Activated naive CD4-positive, alpha-beta T cell treated with Interleukin-2 at 50 U/mL for 16 hours (primary cell): ENCODE measurements at regions not wholly inside any gene's neighbourhood (a gene's known extent, or its start where the extent isn't known, plus 50 kb on each side); places are given as distances from the start of the nearest gene placed in this dataset.
"Not testable (repeated sequence)": the region's sequence is repeated elsewhere in the genome, so short reads cannot be mapped to it uniquely, and the experiment has no call there.

Experiments used
- DNase-seq: peaks from one replicate; pipeline ENCODE4 v3.0.0-alpha.2; 2020

DNA sequence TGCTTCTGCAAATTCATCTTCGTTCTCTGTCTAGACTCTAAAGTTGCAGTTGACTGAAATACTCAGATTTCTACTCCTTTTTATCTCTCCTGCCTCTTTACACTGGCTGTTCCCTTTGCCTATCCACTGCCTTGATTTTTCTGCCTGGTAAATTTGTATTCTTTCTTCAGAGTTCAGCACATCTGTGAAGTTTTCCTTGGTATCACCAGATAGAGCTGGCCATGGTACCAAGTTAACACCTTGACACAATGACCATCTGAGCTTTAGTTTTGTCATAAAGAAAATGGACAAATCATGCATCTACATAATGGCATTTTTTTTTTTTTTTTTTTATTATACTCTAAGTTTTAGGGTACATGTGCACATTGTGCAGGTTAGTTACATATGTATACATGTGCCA lies 143.0 kb downstream of the PPP1R3A start:
- DNase-seq = no peak

DNA sequence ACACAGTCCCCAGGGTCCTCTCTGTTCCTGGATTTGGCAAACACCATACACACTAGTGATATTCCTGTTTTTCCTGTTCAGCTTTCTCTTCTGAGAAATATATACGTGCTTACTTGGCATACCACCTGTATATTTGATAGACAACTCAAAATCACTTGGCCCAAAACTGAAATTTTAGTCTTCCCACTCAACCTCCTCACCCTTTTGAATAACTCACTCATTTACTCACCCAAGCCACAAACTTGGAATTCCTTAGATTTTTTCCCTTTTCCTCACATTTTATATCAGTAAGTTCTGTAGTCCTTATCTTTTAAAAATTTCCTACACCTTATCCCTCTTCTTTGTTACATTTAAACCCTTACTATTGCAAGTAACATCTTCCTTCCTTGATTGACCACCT lies 143.4 kb downstream of the PPP1R3A start:
- DNase-seq = no peak

DNA sequence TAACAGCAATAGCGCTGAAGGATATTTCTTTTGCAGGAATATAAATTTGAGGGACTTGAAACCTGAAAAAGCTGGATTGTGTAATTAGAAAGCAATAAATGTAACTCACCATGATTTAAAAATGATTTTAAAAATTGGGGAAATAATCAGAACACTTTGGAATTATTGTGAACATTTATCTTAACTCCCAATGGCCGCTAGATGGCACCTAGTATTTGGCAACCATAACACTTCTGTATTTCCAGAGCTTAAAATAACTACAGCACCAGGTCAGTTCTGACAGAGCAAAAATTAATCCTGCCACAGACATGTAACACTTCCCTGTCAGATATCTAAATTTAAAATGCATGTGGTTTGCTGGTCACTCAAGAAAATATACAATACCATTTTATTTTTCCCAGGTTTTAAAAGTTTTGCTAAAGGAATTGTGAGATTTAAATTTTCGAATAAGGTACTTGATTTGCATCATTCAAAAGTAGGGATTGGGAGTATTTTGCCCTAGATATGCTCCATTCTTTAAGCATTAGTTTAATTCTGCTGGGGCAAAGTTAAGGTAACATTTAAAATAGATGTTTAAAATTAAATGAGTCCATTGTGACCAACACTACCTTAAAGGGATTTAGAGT lies 144.5 kb downstream of the PPP1R3A start:
- DNase-seq = no peak

DNA sequence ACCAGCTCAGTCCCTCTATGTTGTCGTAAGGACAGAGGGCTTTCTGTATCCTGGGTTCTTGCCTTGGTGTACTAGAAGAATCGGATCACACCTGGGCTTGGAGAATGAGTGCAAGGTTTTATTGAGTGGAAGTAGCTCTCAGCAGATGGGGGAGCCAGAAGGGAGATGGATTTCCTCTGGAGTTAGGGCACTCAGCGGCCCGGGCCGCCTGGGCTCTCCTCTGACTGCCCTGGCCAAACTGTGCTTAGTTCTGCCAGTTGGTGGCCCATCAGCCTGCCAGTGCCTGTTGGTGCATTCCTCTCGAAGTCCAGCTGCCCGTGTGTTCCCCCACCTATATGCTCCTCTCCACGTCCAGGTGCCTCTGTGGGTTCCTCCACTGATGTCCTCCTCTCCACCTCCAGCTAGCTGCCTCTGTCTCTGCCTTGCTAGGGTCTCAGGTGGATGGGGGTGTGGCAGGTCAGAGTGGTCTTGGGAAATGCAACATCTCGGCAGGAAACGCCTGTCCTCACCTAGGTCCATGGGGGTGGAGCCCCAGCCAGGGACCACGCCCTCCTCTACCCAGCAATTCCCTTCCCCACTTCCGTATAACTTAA lies 148.6 kb downstream of the PPP1R3A start:
- DNase-seq = no peak

DNA sequence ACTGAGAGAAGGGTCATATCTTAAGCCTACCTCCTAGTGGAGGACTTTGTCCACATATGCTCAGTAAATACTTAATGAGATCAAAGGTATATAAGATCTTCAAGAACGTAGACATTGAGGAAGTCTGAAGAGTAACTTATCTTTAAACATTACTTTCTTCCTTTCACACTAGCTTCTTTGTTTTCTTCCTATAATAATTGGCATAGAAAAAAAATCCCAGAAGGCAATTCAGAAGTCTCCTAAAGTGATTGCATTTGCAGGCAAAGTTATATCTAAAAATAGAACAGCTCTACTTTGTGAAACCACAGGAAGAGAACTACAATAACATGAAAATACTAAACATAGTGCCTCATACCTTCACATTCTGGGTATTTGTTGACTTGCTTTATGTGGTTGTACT lies 150.4 kb downstream of the PPP1R3A start:
- no peak for DNase-seq

DNA sequence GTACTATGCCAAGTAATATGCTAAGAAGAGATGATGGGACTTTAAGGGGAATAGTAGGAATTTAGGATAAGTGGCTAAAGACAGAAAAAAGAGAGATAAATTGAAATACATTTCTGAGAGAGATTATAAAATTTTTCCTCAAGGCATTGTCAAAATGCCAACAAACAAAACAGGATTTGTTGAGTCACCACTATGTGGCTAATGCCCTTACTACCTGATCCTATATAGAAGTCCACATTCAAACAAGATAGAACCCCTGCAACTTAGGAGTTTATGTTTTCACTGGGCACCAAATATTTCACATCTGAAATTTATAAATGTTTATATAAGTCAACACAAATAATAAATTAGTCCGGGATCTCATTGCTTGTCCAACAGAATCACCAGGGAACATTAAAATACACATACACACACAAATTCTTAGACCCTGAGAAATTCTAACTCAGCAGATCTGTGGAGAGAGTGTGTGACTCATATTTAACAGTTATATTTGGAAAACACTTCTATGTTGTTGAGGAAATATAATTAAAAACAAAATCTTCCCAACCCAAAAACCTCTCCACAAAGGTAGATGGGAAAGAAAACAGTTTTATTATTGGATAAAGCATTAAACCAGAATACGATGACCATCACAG lies 154.3 kb downstream of the PPP1R3A start:
- no peak for DNase-seq

DNA sequence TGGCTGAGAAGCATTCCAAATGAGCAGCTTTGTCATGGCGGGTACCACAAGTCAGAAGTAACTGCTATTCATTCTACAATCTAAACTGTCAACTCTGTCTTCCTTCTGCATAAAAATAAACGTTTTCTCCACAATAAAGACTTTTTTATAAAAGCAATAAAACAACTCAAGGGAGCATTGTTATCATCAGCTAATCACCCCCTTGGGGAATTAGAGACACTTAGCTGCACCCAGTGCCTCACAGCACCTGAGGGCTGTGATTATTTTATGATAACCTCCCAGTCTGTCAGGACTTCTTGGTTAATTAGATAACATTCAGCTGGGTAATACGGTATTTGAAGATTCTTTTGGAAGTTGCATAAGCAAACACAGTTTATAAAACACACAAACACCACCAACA lies 155.6 kb downstream of the PPP1R3A start:
- no peak for DNase-seq

DNA sequence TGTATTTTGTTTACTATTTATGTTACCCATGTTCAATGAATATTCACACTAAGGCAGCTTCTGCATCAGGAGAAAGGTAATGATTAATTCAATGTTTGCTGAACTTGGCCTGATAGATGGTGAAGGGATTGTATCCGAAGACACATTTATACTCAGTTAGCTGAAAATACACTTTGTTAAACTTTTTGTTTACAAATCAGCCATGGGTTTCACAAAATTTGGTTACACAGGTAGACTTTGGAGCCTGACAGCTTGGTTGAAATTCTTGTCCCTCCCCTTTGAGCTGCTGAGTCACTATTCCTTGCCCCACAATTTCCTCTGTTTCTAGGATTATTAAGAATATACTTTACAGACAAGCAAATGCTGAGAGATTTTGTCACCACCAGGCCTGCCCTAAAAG lies 162.6 kb downstream of the PPP1R3A start:
- no peak for DNase-seq

DNA sequence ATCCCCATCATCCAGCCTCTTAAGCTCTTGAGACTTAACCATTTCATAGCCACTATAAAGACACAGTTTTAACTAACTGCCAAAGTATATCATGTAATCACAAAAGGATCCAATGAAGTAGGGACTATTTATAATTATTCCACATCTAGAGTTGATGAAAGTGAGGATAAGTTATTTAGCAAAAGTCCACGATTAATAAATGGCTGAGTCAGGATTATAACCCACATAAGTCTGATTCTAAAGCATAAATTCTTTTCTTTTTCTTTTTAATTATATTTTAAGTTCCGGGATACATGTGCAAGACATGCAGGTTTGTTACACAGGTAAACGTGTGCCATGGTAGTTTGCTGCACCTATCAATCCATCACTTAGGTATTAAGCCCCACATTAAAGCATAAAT lies 166.1 kb downstream of the PPP1R3A start:
- DNase-seq = no peak

DNA sequence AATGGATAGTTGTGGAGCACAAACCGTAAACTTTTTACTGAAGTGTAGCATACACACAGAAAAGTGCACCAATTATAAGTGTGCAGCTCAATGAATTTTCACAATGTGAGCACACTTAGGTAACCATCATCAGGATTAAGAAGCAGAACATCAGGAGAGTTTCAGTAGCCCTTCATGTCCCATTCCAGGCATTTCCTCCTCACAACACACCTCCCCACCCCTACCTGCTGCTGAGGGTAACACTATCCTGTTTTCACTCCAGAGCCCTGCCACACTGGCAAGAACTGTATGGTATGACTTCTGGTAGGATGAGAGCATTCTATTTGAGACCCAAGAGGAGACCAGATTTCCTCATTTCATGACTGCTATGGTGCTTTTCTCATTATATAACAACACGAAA lies 166.5 kb downstream of the PPP1R3A start:
- no peak for DNase-seq

DNA sequence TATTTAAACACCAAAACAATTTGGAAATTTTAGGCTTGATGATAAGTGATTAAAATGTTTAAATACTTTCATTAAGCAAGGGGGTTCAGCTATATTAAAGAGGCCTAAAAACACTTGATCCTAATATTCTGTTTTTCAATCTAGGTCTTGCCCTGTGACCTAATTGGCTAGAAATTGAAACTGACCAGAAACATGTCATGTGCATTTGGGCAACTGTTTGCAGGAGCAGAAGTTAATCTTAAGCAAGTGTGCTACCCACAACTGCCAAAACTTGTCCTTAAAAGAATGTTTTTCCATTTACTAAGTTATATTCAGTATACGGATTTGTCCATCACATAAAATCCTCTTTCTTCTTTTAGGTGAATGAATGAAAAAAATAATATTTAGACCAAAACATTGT lies 167.3 kb downstream of the PPP1R3A start:
- DNase-seq = no peak

DNA sequence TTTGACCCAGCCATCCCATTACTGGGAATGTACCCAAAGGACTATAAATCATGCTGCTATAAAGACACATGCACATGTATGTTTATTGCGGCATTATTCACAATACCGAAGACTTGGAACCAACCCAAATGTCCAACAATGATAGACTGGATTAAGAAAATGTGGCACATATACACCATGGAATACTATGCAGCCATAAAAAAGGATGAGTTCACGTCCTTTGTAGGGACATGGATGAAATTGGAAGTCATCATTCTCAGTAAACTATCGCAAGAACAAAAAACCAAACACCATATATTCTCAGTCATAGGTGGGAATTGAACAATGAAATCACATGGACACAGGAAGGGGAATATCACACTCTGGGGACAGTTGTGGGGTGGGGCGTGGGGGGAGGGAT lies 170.4 kb downstream of the PPP1R3A start:
- DNase-seq = not testable (repeated sequence)

DNA sequence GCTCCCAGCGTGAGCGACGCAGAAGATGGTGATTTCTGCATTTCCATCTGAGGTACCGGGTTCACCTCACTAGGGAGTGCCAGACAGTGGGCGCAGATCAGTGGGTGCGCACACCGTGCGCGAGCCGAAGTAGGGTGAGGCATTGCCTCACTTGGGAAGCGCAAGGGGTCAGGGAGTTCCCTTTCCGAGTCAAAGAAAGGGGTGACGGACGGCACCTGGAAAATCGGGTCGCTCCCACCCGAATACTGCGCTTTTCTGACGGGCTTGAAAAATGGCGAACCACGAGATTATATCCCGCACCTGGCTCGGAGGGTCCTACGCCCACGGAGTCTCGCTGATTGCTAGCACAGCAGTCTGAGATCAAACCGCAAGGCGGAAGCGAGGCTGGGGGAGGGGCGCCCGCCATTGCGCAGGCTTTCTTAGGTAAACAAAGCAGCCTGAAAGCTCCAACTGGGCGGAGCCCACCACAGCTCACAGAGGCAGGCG lies 175.8 kb downstream of the PPP1R3A start:
- DNase-seq = not testable (repeated sequence)

DNA sequence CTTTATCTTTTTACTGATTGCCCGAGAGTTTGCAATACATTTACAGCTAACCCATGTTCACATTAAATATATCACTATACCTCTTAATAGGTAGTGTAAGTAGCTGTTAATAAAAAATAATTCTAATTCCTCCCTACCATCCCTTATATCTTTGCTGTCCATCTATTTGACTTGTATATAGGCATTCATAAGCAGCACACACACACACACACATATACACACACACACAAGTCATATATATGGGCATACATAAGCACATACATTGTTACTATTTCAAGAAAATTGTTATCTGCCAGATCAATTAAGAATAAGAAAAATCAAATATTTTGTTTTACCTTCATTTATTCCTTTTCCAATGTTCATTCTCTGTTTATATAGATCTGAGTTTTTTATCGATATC lies 176.4 kb downstream of the PPP1R3A start:
- no peak for DNase-seq

DNA sequence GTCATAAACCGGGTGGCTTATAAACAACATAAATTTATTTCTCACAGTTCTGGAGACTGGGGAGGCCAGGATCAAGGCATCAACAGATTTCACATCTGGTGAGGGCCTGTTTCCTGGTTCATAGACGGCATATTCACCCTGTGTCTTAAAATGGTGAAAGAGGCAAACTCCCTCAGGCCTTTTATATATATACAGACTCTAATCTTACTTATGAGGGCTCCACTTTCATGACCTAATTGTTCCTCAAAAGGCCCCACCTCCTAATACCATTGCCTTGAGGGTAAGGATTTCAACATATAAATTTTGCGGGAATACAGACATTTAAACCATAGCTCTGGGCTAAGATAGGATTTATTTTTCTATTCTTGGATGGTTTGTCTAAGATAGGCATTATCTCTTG lies 187.2 kb downstream of the PPP1R3A start:
- DNase-seq = no peak

DNA sequence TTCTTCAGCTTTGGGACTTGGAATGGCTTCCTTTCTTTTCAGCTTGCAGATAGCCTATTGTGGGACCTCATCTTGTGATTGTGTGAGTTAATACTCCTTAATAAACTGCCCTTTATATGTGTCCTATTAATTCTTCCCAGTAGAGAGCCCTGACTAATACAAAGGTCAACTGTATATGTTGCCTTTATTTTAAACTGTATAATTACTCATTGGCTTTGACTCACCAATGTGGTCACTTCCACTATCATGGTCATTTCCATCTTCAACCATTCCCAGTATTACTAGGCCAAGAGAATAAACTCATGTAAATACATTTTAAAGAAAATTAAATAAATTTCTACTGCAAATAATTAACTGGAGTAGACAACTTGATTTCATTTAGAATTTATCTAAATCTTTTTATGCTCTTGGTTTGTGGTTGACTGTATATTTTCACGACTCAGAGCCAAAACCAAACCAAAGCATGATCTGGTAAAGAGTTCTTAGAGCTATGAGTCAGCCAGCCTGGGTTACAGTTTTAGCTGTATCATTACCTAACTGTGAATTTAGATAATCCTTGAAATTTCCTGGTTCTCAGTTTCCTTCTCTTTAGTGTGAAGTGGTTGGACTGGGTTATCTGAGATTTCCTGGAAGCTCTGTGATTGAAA lies 188.4 kb downstream of the PPP1R3A start:
- no peak for DNase-seq

DNA sequence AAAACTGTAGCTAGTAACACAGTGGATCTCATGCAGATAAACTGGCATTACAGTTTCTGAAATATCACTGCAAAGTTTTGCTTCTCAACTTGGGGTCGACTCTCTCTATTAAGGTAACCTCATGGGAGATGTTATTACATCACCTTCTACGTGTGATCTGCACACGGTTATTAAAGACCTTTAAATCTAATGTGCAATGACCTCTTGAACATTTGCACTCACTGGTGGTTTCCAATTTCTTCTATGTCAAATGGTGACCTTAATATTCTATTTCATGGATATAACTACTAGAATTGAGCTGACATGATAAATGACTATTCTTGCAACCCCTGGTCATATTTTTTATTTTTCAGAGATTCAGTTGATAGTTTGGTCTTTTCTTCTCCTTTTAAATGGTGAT lies 191.3 kb downstream of the PPP1R3A start:
- no peak for DNase-seq

DNA sequence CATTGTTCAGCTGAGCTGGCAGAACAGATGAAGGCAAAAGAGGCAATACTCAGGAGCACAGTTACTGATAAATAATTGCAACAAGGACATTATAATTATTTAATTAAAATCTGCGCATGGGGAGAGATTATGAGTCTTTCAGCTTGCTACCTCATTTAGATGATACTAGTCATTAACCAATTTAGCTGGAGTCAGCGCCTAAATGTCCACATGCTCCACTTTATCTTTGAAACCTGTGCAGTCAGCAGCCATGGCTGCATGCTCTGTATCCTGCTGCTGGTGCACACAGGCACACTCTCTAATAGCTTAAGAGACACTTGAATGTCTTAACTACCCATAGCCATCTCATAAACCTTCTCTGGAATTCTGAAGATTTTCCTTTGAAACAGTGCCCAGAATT lies 196.8 kb downstream of the PPP1R3A start:
- no peak for DNase-seq

DNA sequence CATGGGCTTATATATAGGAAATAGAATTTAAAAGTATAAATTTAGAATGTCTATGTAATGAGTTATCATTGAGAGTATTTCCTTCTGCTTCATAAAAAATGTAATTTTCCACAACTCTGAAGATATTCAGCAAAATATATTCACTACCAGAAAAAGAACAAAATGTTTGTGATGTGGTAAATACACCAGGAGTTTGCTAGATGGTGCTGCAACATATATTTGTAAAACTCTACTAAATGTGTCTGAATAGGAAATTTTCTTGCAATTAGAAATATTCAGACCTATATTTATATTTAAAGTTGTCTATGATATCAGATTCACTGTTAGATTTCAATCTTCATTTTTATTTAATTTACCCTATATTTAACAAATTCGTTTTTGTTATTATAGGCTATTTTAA lies 201.1 kb downstream of the PPP1R3A start:
- no peak for DNase-seq

DNA sequence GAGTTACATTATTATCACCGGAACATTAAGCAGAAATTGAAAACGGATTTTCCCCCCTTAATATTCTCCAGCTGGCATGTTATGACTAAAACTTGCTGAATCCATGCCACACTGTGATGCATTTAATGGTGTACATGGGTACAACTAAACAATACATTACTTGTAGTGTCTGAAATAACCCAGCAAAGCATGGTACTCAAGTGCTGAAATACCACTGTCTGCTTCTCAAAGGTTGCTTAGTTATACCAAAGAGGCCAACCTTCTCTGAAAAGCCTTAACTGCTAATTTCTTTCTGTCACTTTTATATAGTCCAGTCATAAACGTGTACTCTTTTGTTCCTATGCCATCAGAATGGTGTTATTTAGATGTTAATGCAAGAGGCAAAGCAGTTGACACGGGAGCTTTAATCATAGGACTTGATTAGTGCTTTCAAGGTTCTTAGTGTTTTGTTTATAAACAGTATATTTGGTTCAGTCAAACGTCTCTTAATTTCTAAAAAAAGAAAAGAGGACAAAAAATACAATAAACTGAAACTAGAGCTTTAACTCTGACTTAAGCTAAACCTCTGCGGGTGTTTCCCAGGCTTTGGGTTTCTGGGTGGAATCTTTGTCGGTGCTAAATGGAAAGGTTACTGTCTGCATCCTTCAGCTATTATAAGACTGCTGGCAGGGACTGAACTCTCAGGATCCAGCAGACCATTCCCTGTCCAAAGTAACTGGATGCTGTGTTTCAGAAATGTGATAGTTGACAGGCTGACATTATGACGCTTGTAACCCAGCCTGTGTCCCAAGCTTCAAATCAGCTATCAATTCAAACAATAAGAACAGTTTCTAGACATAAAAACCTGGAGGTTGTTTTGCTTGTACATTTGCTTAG lies 202.6 kb downstream of the PPP1R3A start:
- DNase-seq = no peak

DNA sequence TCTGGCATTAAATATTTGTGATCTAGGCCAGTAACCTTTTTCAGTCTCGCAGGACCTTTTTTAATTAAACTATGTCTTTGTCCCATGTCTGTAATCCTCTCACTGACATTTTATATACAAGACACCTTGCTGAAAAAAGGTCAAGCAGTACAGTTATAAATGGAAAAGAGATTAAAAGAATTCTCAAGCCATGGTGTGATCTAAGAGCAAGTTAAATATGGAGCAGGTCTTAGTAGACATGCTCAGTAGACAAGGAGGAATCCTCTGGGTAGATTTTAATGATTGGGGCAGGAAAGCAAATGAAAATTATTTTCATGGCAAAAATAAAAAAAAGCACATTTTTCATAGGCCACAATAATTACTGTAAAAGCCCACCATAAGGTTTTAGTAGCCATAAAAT lies 203.5 kb downstream of the PPP1R3A start:
- no peak for DNase-seq

DNA sequence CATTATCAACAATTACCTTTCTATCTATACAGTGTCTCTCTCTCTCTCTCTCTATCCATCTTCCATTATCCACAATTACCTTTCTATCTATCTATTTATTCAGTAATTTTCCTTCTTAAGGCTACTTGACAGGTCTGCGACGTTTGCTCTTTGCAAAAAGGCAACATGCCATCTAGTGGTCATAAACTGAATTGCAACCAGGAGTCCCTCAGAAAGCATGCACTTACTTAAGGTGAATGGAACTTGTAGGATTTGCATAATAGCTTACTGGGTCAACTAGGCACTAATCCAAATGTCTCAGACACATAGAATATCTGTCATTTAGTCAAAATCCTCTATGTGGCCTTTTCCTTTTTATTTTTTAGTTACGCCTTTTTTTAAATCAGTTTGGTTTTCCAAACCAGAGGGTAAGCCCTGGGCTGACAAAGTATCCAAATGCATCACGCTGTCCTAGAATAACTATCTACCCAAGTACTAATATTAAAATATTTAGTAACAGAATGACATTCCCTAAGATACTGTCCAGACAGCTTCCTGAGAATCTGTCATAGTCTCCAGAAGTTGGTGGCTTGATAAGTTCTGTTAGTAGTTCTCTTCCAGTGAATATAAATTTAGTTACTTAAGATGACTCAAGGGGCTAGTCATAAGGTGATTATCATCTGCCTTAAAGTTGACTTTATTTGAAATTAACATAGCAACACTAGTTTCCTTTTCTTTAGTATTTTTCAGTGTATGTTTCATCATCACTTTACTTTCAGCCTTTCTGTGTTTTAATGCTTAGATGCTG lies 208.3 kb downstream of the PPP1R3A start:
- DNase-seq = peak; percentile 13
